KBM-7 (cell line): ENCODE measurements at regions not wholly inside any gene's neighbourhood (a gene's known extent, or its start where the extent isn't known, plus 50 kb on each side); places are given as distances from the start of the nearest gene placed in this dataset.
"Not testable (repeated sequence)": the region's sequence is repeated elsewhere in the genome, so short reads cannot be mapped to it uniquely, and the experiment has no call there.

ENCODE experiments used
- DNase-seq: peaks from one replicate; pipeline ENCODE4 v3.0.0-alpha.2; 2015
- in situ Hi-C: fragments of 300-500 bp; cut with MboI; formaldehyde crosslinking; loops from 2 replicates; pipeline ENCODE4 v1.14.3; 2020; ENCODE audit warnings: low sequenced_read_pairs, low pct_unique_long_range_greater_than_20kb, mixed read lengths

DNA sequence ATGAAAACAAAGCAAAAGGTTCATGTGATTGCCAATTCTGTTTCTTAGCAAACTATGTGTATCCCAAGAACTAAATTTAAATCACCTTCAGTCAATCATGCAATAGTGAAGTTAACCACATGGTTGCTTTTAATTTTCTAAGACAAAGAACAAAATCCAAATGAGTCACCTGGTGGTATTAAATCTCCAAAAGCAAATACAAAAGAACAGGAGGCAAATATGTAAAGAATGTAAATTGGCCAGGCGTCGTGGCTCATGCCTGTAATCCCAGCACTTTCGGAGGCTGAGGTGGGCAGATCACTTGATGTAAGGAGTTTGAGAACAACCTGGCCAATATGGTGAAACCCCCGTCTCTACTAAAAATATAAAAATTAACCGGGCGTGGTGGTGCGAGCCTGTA lies 54.2 kb upstream of the PIK3R4 start:
- in situ Hi-C loops: no loop called here
- DNase-seq: no peak

DNA sequence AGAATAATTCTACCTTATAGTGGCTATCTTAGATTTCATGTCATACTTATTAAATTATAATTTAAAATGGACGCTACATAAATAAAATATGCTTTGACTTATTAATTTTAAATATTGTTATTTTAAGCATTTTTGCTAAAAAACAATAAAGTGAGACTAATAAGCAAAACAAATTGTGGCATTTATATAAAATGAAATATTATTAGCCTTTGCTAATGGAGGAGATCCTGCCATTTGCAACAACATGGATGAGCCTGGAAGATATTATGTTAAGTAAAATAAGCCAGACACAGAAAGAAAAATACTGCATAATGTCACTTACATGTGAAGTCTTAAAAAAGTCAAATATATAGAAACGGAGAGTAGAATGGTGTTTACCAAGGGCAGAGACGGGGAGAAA lies 54.8 kb upstream of the PIK3R4 start:
- in situ Hi-C loops: no loop called here

DNA sequence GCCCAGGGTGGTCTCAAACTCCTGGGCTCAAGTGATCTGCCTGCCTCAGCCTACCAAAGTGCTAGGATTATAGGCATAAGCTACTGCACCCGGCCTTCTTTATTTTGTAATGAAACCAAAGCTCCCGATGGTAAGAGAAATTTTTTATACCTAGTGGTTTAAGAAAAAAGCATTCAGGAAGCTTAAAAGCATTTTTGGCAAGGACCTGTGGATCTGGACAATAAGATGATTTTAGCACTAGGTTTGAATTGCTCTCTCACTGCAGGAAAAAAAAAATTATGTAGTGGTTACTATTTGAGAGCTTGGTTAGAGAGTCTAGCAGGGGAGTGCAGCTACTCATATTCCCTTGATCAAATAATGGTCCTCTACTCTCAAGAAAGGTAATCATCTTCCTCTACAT lies 64.9 kb upstream of the PIK3R4 start:
- in situ Hi-C loops: no loop called here
- no peak for DNase-seq

More for the DNA sequence above, 54.8 kb upstream of the PIK3R4 start:
- DNase-seq: no peak

DNA sequence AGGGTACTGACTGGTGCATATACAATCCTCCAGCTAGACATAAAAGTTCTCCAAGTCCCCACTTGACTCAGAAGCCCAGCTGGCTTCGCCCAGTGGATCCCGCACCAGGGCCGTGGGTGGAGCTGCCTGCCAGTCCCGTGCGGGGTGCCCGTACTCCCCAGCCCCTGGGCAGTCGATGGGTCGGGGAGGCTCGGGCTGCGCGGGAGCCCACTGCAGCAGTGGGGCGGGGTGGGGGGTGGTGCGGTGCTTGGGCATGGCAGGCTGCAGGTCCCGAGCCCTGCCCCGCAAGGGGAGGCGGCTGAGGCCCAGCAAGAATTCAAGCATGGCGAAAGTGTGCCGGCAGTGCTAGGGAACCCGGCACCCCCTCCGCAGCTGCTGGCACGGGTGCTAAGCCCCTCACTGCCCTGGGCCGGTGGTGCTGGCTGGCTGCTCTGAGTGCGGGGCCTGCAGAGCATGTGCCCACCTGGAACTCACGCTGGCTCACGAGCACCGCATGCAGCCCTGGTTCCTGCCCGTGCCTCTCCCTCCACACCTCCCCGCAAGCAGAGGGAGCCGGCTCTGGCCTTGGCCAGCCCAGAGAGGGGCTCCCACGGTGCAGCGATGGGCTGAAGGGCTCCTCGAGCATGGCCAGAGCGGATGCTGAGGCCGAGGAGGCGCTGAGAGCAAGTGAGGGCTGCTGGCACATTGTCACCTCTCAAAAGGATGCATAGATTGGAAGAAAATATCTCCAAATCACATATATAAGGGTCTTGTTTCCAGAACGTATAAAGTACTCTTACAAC lies 68.3 kb upstream of the PIK3R4 start:
- no peak for DNase-seq
- in situ Hi-C loops: no loop called here

DNA sequence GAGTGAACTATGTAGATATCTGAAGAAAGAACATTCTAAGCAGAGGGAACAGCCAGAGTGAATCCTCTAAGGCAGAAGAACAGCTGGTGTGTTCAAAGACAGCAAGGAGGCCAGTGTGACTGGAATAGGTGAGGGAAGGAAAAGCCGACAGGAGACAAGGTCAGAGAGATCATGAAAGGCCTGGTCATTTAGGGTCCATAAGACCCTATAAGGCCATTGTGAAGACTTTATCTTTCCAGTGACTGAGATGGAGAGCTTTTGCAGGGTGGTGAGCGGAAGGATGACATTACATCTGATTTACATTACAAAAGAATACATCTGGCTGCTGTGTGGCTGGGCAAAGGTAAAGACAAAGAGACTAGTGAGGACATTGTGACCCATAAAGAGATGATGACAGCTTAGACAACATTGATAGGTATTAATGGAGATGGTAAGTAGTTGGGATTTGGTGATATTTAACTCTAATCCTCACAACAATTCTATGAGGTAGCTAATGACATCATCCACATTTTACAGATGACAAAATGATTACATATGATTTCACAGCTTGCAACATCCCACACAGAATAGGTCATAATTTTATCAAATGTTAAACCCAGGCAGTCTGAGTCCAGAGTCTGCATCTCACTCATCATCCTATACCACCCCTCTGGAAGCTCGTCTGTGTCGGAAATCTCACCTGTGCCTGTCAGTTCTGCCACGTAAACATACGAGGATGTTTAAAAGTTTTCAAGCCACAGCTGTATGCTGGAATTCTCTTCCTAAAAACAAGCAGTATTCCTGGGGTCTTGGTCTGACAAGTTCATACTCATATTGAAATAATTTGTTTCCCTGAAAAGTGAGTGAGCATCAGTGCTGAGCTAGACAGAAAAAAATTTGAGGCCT lies 70.2 kb upstream of the PIK3R4 start:
- no peak for DNase-seq
- in situ Hi-C loops: no loop called here

DNA sequence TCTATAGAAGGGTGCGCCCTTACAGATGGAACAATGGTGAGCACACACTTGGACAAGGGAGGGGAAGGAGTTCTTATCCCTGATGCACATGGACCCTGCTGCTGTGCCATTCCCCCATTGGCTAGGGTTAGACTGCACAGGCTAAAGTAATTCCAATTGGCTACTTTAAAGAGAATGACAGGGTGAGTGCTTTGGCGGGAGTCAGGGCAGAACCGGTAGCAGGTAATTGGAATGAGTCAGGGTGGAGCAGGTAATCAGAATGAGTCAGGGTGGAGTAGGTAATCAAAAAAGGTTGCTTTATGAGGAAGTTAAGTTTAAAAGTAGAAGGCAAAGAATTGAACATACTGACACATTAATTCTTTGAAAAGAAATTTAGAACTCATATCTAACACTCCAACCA lies 71.4 kb upstream of the PIK3R4 start:
- in situ Hi-C loops, DNase-seq: not testable (repeated sequence)

DNA sequence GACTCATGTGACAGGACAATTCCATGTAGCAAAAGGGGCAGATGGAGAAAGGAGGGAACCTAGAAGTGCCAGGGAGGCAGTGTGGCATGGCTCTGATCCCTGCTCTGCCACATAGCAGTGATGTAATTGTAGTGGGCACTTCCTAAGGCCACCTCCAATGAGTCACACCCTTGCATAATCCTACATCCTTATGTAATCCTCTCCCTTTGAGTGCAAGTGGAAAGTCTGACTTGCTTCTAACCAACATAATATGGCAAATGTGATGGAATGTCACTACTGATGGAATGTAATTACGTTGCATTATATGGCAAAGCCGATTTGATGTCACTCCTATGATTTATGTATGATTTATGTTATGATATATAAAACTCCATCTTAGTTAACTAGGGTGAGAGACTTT lies 72.9 kb upstream of the ATP2C1 start:
- peak; percentile 35 for DNase-seq
- in situ Hi-C loops: no loop called here

DNA sequence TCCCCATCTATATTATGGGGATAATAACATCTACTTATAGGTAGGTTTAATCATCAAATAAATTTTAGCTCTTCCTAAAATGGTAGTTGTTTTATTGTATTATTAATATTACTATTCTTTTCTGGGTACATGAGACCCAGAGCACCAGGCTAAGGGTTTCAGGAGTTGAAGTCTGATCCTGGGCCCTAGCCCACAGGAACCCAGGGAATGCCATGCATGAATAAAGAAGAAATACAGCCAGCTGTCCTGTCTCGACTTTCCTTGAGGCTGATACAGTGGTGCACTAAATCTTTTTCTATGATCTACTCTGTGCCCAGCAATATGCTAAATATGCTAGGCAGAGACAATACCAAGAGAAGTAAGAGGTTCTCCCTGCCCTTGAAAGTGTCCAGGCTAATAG lies 72.1 kb upstream of the ATP2C1 start:
- DNase-seq: no peak
- in situ Hi-C loops: no loop called here

DNA sequence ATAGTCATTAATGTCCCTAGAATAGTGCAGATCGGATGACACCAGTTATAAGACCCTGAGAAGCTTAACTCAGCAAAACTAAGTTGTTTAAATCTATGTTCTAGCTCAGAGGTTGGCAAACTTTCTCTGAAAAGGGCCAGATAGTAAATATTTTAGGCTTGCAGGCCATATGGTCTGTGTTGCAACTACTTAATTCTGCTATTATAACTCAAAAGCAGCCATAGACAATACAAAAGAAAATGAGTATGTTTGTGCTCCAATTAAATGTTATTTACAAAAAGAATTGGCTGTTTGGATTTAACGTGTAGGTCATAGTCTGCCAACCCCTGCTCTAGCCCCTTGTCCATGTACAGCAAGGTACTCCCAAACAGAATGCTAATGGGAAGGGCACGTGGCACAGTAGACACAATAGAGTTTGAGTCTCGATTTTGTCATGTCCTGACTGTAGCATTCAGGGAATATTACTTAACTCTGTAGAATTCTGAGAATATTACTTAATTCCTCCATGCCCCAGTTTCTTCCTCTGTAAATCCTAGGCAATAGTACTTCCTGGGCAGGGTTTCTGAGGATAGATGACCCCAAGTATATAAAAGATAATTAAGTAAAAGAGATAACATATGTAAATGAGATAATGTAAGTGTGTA lies 70.5 kb upstream of the ATP2C1 start:
- DNase-seq: no peak
- in situ Hi-C loops: no loop called here

DNA sequence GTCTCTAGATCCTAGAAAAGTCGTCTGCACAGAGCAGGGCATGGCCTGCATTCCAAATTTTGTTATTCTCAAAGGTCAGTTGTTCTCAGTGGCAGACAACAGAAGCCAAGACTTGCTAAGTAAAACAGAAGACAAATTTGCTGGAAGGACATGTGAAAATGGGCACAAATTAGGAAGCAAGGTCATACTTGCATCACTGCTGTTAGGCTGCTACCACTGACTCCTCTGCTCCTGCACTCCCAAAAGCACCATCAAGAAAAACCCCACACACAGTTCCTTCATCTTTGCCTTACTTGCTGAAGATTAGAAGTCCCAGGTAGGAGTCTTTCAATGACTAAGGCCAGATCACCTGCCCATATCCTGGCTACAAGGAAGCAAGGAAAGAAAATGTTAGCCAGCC lies 69.9 kb upstream of the ATP2C1 start:
- in situ Hi-C loops: no loop called here
- DNase-seq: no peak

DNA sequence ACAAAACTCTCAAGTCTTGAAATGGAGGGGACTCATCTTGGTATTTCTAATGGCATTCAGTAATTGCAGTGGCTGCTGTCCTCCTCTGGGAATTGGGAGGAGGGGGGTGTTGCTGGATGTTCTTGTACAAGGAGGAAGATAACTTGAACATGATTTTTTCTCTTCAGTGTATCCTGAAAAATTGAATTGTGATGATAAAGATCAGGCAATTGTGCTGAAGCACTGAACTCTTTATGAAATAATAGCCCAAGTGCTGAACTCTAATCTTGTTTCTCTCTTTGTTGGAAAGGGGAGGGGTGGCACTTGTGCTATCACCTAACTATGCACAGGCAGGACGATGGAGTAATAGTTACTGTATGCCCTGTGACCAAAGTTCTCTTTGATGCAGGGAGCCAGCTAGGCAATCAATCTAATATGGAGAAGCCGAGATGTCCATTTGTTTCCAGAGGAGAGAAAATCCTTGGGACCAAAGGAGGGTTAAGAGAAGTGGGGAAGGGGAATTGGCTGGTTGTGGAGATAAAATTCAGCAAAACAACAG lies 68.1 kb upstream of the ATP2C1 start:
- no peak for DNase-seq
- in situ Hi-C loops: no loop called here

DNA sequence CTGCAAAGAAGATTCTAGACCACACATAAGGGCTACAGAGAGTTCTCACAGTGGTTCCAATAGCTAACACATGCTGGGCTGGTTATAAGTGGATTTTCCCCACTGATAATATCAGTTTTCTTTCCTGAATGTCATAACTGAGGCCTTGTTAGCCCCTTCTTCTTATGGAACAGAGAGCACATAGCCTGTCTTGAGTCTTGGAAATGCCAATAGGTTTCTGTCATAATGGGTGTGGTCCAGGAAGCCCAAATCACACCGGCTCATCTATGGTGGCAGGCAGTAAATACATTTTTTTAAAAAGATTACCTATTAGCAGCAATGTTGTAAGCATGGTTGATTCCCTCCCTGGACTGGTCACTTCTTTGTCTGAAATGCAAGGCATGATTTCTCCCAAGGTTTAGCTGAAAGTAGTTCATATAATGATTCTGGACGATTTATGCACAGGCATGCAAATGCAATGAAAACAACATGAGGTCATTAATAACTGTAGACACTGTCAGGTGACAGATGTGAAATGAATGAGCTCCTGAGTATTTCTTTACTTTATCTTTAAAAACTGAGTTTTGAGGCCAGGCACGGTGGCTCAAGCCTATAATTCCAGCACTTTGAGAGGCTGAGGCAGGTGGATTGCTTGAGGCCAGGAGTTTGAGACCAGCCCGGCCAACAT lies 67.2 kb upstream of the ATP2C1 start:
- in situ Hi-C loops: no loop called here
- DNase-seq: no peak

DNA sequence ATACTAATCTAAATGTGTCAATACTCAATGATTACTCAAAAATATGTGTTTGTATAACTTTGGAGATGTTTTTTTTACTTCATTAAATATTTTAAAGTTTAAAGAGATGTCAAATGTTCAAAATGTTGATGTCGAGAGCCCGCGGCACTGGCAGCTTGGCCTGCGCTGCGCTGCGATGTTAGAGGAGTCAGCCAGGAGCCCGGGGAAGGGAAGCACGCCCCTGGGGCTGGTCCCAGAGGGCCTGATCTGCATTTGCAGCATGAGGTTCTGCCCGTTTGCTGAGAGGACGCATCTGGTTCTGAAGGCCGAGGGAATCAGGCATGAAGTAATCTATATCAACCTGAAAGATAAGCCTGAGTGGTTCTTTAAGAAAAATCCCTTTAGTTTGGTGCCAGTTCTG lies 66.4 kb upstream of the ATP2C1 start:
- in situ Hi-C loops: no loop called here
- no peak for DNase-seq

DNA sequence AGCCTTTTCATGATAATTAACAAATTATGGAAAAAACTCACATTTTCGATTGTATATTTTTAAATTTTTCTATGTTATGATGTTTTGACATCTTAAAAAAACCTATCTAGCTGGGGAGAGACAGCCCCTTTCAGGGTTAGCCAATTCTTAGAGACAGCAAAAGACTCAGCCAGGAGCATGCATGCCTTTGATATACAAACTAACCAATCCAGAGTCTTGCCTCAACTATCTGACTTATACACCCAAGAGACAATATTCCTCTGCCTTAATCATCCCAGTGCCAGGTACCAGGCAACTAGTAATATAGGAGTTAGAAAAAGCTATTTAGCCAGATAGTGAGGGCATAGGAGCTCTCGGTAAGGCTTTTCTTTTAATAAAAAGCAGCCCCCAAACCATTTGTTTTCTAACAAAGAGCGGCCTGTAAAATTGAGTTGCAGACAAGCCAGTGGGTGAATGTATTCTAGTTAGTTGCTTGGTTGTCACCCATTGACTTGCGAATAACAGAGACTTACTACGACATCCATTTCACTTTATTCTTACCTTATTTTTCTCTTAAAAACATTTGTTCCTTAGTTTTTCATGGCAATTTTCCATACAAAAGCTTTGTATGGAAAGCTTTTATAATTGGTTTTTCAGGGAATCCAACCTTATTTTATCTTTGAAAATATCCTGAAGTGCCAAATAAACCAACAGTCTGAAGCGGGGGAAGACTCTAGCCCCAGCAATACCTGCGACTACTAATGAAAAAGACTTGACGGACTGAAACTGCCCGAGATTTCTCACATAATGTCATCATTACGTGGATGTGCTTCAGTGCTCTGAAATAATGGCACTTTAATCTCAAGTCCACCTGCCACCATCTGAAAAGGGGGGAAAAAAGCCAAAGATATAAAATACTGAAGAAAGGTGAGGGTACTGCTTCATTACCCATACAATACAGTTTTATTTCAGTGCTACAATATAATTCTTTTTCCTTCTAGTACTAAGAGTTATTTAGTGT lies 64.6 kb upstream of the ATP2C1 start:
- no peak for DNase-seq
- in situ Hi-C loops: no loop called here

DNA sequence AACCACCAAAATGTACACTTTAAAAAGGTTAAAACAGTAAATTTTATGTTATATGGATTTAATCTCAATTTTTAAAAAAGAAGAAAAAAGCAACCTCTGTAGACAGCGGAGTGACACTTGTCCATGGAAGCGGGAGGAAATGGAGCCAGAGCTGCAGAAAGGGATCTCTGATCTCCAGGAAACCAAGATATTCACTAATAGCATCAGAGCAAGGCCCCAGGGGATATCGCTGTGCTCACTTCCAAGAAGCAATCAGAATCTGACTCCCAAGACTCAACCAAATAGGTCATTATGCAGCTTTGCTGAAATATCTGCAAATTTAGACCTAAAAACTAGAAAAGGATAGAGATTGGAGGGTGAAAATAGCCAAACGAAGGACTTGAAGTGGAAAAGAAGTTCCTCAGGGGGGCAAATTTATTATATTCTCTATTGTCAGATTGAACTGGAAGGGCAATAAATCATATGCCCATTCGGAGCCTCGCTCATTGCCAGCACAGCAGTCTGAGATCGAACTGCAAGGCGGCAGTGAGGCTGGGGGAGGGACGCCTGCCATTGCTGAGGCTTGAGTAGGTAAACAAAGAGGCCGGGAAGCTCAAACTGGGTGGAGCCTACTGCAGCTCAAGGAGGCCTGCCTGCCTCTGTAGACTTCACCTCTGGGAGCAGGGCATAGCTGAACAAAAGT lies 62.0 kb upstream of the ATP2C1 start:
- DNase-seq: no peak
- in situ Hi-C loops: no loop called here

DNA sequence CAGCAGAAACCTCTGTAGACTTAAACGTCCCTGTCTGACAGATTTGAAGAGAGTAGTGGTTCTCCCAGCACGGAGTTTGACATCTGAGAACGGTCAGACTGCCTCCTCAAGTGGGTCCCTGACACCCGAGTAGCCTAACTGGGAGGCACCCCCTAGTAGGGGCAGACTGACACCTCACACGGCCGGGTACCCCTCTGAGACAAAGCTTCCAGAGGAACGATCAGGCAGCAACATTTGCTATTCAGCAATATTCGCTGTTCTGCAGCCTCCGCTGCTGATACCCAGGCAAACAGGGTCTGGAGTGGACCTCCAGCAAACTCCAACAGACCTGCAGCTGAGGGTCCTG lies 61.5 kb upstream of the ATP2C1 start:
- in situ Hi-C loops, DNase-seq: not testable (repeated sequence)

DNA sequence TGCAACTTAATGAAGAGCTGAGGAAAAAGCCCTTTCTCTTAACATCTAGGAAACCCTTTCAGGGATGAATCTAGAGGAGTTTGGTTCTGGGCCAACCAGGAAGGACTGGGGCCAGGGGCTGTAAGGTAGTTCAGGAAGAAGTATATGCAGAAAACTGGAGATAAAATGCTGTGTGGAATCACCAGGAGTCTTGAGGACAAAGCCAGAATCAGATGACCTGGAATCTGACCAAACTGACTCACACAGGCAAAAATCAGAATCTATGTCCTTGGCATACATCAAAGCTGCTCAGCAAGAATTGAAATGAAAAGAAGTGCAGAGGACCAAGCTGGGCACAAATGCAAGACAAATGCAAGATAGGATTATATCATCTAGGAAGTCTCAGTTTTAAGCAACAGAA lies 59.4 kb upstream of the ATP2C1 start:
- DNase-seq: no peak
- in situ Hi-C loops: no loop called here

DNA sequence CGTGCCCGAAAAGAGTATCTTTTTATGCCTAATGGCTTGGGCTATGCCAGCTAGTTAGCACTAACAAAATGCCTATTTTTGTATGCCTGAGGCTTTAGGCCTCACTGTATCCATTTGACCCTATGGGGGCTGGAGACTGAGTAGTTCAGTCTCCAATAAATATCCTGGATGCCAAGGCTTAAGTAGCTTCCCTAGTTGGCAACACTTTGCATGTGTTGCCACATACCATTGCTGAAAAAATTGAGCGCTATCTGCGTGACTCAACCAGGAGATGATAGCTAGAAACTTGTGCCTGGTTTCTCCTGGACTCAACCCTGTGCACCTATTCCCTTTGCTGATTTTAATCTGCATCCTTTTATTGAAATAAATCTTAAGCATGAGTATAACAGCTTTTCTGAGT lies 58.4 kb upstream of the ATP2C1 start:
- in situ Hi-C loops: no loop called here
- DNase-seq: no peak
